Nephron progenitor cell (in vitro differentiated cells): ENCODE measurements at regions not wholly inside any gene's neighbourhood (a gene's known extent, or its start where the extent isn't known, plus 50 kb on each side); places are given as distances from the start of the nearest gene placed in this dataset.

ENCODE experiments used
- DNase-seq: peaks from one replicate; pipeline ENCODE4 v3.0.0; 2021
- H3K27ac Mint-ChIP-seq: 2 replicates; pipeline ENCODE4 v1.8.0; 2021; ENCODE audit warnings: mild to moderate bottlenecking, moderate library complexity, mixed read lengths
- H3K27me3 Mint-ChIP-seq: 2 replicates; pipeline ENCODE4 v1.8.0; 2021; ENCODE audit warnings: mild to moderate bottlenecking, low read depth, mixed read lengths; ENCODE audit not compliant: poor library complexity
- H3K36me3 Mint-ChIP-seq: 2 replicates; pipeline ENCODE4 v1.8.0; 2021; ENCODE audit warnings: low read depth, mixed read lengths
- H3K4me1 Mint-ChIP-seq: 2 replicates; pipeline ENCODE4 v1.8.0; 2021; ENCODE audit warnings: mixed read lengths
- H3K4me3 Mint-ChIP-seq: 2 replicates; pipeline ENCODE4 v1.8.0; 2021; ENCODE audit warnings: mild to moderate bottlenecking, moderate library complexity, mixed read lengths
- H3K9me3 Mint-ChIP-seq: 2 replicates; pipeline ENCODE4 v1.8.0; 2021; ENCODE audit warnings: mild to moderate bottlenecking, moderate library complexity, mixed read lengths
- CTCF ChIP-seq: fragments of 200-600 bp; sonication (generic); IDR thresholded peaks from 2 replicates; pipeline ENCODE4 v1.5.0; 2021; ENCODE audit warnings: antibody characterized with exemption

- no peak for DNase-seq
- H3K4me1 Mint-ChIP-seq = no peaks in the 10 kb centered on the region
- peaks cover 14% of the 10 kb centered on the region for H3K27me3 Mint-ChIP-seq
- no peak overlapping the region for H3K4me3 Mint-ChIP-seq
- peaks cover 4% of the 10 kb centered on the region for H3K36me3 Mint-ChIP-seq
- no peak for TF ChIP-seq CTCF
- H3K9me3 Mint-ChIP-seq = peaks cover 26% of the 10 kb centered on the region
- no peak overlapping the region for H3K27ac Mint-ChIP-seq
These were observed 120.6 kb downstream of the EN1 start for GRCh38 chr2:118726821-118727220.

GRCh38 chr2:118723394-118723793, 124.1 kb downstream of the EN1 start:
- Mint-ChIP-seq H3K36me3 (no peaks in the 10 kb centered on the region), H3K27ac (no peak overlapping the region), H3K9me3 (peaks cover 18% of the 10 kb centered on the region), H3K4me3 (no peak overlapping the region), H3K4me1 (peaks cover 22% of the 10 kb centered on the region), H3K27me3 (peaks cover 4% of the 10 kb centered on the region)
- no peak for DNase-seq
- no peak for TF ChIP-seq CTCF

- H3K36me3 Mint-ChIP-seq = no peaks in the 10 kb centered on the region
- no peak overlapping the region for H3K4me3 Mint-ChIP-seq
- H3K9me3 Mint-ChIP-seq = peaks cover 15% of the 10 kb centered on the region
- H3K4me1 Mint-ChIP-seq = peaks cover 26% of the 10 kb centered on the region
- no peak overlapping the region for H3K27ac Mint-ChIP-seq
- peaks cover 4% of the 10 kb centered on the region for H3K27me3 Mint-ChIP-seq
- no peak for TF ChIP-seq CTCF
- no peak for DNase-seq
These were observed 124.5 kb downstream of the EN1 start for GRCh38 chr2:118722976-118723375.

- Mint-ChIP-seq H3K9me3 (peaks cover 9% of the 10 kb centered on the region), H3K4me1 (peaks cover 27% of the 10 kb centered on the region), H3K27me3 (peaks cover 6% of the 10 kb centered on the region), H3K36me3 (no peaks in the 10 kb centered on the region), H3K27ac (no peak overlapping the region), H3K4me3 (no peak overlapping the region)
- TF ChIP-seq CTCF = no peak
- no peak for DNase-seq
These were observed 125.5 kb downstream of the EN1 start for GRCh38 chr2:118721817-118722551.

- no peaks in the 10 kb centered on the region for H3K36me3 Mint-ChIP-seq
These were observed 126.6 kb downstream of the EN1 start for GRCh38 chr2:118720866-118721265.

More at GRCh38 chr2:118720866-118721265, 126.6 kb downstream of the EN1 start:
- Mint-ChIP-seq H3K4me1 (peaks cover 27% of the 10 kb centered on the region), H3K9me3 (peaks cover 4% of the 10 kb centered on the region), H3K27ac (peak overlapping the region; percentile 40), H3K27me3 (peaks cover 9% of the 10 kb centered on the region), H3K4me3 (no peak overlapping the region)
- no peak for TF ChIP-seq CTCF
- no peak for DNase-seq
